ENCODE measurements at regions not wholly inside any gene's neighbourhood (a gene's known extent, or its start where the extent isn't known, plus 50 kb on each side); places are given as distances from the start of the nearest gene placed in this dataset.

DNA sequence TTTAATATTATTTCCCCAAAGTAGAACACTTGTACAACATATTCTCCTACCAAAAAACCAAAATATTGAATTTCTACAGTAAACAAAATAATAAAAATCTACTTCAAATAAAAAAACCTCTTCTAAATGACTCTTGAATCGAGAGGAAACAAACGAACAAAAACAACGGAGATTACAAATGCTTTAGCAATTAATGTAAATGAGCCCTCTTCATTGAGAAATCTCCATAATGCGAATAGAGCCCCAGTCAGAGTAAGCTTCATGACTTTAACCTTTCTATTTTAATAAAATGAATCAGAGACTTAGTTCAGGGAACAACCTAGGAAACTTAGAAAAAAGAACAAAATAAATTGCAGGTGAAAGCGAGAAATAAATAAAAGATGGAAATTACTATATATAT lies 129.3 kb upstream of the SEMA6A start:
- no peak overlapping the region for H3K4me2 ChIP-seq (ENCODE audit: low read depth, low read length)
- no peak for DNase-seq
- H3K27me3 ChIP-seq (replicated peaks; ENCODE audit: insufficient read depth, low read length) = no peaks in the 10 kb centered on the region
- H4K20me1 ChIP-seq (ENCODE audit: insufficient read depth, low read length) = no peaks in the 10 kb centered on the region
- H3F3A ChIP-seq (ENCODE audit: insufficient read depth, low read length) = no peaks in the 10 kb centered on the region
- TF ChIP-seq EZH2phosphoT487 (IDR thresholded peaks at IDR 0.05; ENCODE audit: low read length) = no peak
- TF ChIP-seq, protein P1, sequence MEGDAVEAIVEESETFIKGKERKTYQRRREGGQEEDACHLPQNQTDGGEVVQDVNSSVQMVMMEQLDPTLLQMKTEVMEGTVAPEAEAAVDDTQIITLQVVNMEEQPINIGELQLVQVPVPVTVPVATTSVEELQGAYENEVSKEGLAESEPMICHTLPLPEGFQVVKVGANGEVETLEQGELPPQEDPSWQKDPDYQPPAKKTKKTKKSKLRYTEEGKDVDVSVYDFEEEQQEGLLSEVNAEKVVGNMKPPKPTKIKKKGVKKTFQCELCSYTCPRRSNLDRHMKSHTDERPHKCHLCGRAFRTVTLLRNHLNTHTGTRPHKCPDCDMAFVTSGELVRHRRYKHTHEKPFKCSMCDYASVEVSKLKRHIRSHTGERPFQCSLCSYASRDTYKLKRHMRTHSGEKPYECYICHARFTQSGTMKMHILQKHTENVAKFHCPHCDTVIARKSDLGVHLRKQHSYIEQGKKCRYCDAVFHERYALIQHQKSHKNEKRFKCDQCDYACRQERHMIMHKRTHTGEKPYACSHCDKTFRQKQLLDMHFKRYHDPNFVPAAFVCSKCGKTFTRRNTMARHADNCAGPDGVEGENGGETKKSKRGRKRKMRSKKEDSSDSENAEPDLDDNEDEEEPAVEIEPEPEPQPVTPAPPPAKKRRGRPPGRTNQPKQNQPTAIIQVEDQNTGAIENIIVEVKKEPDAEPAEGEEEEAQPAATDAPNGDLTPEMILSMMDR (IDR thresholded peaks at IDR 0.05; ENCODE audit: low read length) = no peak
- no peak overlapping the region for H3K4me3 ChIP-seq (ENCODE audit: low read length)
- H3K79me2 ChIP-seq (ENCODE audit: low read length) = no peaks in the 10 kb centered on the region
- H3K9me3 ChIP-seq (replicated peaks; ENCODE audit: insufficient read depth, low read length) = no peaks in the 10 kb centered on the region
- H3K4me1 ChIP-seq (ENCODE audit: low read length) = no peaks in the 10 kb centered on the region
- no peaks in the 10 kb centered on the region for H3K9me2 ChIP-seq (replicated peaks; ENCODE audit: insufficient read depth, low read length)
- H2AFZ ChIP-seq (ENCODE audit: low read length) = no peak overlapping the region
- H3K27ac ChIP-seq (ENCODE audit: low read length) = no peak overlapping the region
- no peak overlapping the region for H3K9ac ChIP-seq (ENCODE audit: low read length)
- H3K36me3 ChIP-seq (replicated peaks; ENCODE audit: insufficient read depth, low read length) = no peaks in the 10 kb centered on the region

DNA sequence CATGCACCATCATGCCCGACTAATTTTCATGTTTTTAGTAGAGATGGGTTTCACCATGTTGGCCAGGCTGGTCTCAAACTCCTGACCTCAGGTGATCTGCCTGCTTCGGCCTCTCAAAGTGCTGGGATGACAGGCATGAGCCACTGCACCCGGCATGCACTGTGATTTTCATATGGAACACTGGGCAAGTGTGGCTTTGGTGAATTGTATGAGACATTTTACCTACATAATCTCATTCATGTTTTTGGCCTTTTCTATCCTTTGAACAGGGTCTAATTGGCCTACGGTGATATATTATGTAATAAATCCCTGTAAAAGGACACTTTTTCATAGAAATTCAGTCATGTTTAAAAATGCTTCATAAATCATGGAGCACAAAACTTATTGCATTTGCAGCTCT lies 128.7 kb upstream of the SEMA6A start:
- no peaks in the 10 kb centered on the region for H3K79me2 ChIP-seq (ENCODE audit: low read length)
- H3K4me3 ChIP-seq (ENCODE audit: low read length) = no peak overlapping the region
- H3K9ac ChIP-seq (ENCODE audit: low read length) = no peak overlapping the region
- TF ChIP-seq EZH2 (optimal IDR thresholded peaks at IDR 0.05; ENCODE audit: low read depth, low read length) = no peak
- no peak for TF ChIP-seq EZH2phosphoT487 (IDR thresholded peaks at IDR 0.05; ENCODE audit: low read length)
- TF ChIP-seq, protein P1 (IDR thresholded peaks at IDR 0.05; ENCODE audit: low read length) = no peak
- H3K4me2 ChIP-seq (ENCODE audit: low read depth, low read length) = no peak overlapping the region
- H2AFZ ChIP-seq (ENCODE audit: low read length) = no peak overlapping the region
- no peaks in the 10 kb centered on the region for H3K27me3 ChIP-seq (replicated peaks; ENCODE audit: insufficient read depth, low read length)
- H3K36me3 ChIP-seq (replicated peaks; ENCODE audit: insufficient read depth, low read length) = no peaks in the 10 kb centered on the region
- no peaks in the 10 kb centered on the region for H3K9me2 ChIP-seq (replicated peaks; ENCODE audit: insufficient read depth, low read length)
- H4K20me1 ChIP-seq (ENCODE audit: insufficient read depth, low read length) = no peaks in the 10 kb centered on the region
- no peak for DNase-seq
- no peak overlapping the region for H3K27ac ChIP-seq (ENCODE audit: low read length)
- H3K9me3 ChIP-seq (replicated peaks; ENCODE audit: insufficient read depth, low read length) = no peaks in the 10 kb centered on the region
- no peaks in the 10 kb centered on the region for H3F3A ChIP-seq (ENCODE audit: insufficient read depth, low read length)
- no peaks in the 10 kb centered on the region for H3K4me1 ChIP-seq (ENCODE audit: low read length)

DNA sequence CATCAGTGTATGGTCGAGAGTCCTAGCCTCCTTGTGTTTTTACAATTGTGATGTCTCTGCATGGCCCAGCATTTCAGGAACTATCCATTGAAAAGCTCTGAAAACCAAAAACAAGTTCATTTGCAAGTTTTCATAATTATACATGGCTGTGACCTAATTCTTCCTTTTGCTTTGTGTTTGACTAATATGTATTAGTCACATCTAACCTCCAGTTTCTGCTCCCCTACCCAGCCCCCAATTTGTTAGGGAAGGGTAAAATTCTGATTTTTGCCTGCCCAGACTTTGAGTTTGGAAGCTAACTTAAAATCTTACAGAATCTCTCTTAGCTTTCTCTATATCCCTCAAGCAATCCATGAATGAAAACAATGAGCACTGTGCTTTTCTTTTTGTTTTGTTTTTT lies 128.2 kb upstream of the SEMA6A start:
- Histone ChIP-seq H3K27ac (ENCODE audit: low read length) (no peak overlapping the region), H3F3A (ENCODE audit: insufficient read depth, low read length) (no peaks in the 10 kb centered on the region), H3K4me1 (ENCODE audit: low read length) (no peaks in the 10 kb centered on the region), H2AFZ (ENCODE audit: low read length) (no peak overlapping the region), H3K27me3 (replicated peaks; ENCODE audit: insufficient read depth, low read length) (no peaks in the 10 kb centered on the region), H3K4me3 (ENCODE audit: low read length) (no peak overlapping the region), H3K79me2 (ENCODE audit: low read length) (no peaks in the 10 kb centered on the region), H3K9me2 (replicated peaks; ENCODE audit: insufficient read depth, low read length) (no peaks in the 10 kb centered on the region), H3K9me3 (replicated peaks; ENCODE audit: insufficient read depth, low read length) (no peaks in the 10 kb centered on the region), H4K20me1 (ENCODE audit: insufficient read depth, low read length) (no peaks in the 10 kb centered on the region), H3K9ac (ENCODE audit: low read length) (no peak overlapping the region), H3K36me3 (replicated peaks; ENCODE audit: insufficient read depth, low read length) (no peaks in the 10 kb centered on the region), H3K4me2 (ENCODE audit: low read depth, low read length) (no peak overlapping the region)
- no peak for DNase-seq
- TF ChIP-seq EZH2phosphoT487 (IDR thresholded peaks at IDR 0.05; ENCODE audit: low read length) = no peak
- TF ChIP-seq, protein P1 (IDR thresholded peaks at IDR 0.05; ENCODE audit: low read length) = no peak
- TF ChIP-seq EZH2 (optimal IDR thresholded peaks at IDR 0.05; ENCODE audit: low read depth, low read length) = no peak
